Endothelial cell (in vitro differentiated cells): ENCODE measurements at regions not wholly inside any gene's neighbourhood (a gene's known extent, or its start where the extent isn't known, plus 50 kb on each side); places are given as distances from the start of the nearest gene placed in this dataset.

Experiments
- DNase-seq: peaks from one replicate; pipeline ENCODE4 v3.0.0; 2021; ENCODE audit warnings: low spot score
- H3K27ac Mint-ChIP-seq: one replicate; pipeline ENCODE4 v1.8.0; 2021; ENCODE audit warnings: mixed read lengths, inconsistent platforms; ENCODE audit not compliant: unreplicated experiment
- H3K27me3 Mint-ChIP-seq: one replicate; pipeline ENCODE4 v1.8.0; 2021; ENCODE audit warnings: mild to moderate bottlenecking, moderate library complexity, mixed read lengths, inconsistent platforms; ENCODE audit not compliant: unreplicated experiment
- H3K36me3 Mint-ChIP-seq: one replicate; pipeline ENCODE4 v1.8.0; 2021; ENCODE audit warnings: mild to moderate bottlenecking, low read depth, mixed read lengths, inconsistent platforms; ENCODE audit not compliant: unreplicated experiment
- H3K4me1 Mint-ChIP-seq: one replicate; pipeline ENCODE4 v1.8.0; 2021; ENCODE audit warnings: mild to moderate bottlenecking, mixed read lengths, inconsistent platforms; ENCODE audit not compliant: unreplicated experiment
- H3K4me3 Mint-ChIP-seq: one replicate; pipeline ENCODE4 v1.8.0; 2021; ENCODE audit warnings: mild to moderate bottlenecking, mixed read lengths, inconsistent platforms; ENCODE audit not compliant: unreplicated experiment
- H3K9me3 Mint-ChIP-seq: one replicate; pipeline ENCODE4 v1.8.0; 2021; ENCODE audit warnings: mixed read lengths, inconsistent platforms; ENCODE audit not compliant: unreplicated experiment
- TF ChIP-seq, protein P1 (sequence below): fragments of 200-600 bp; sonication (generic); IDR thresholded peaks from one replicate; pipeline ENCODE4 v1.5.0; 2021; ENCODE audit warnings: antibody characterized with exemption; ENCODE audit not compliant: unreplicated experiment

DNA sequence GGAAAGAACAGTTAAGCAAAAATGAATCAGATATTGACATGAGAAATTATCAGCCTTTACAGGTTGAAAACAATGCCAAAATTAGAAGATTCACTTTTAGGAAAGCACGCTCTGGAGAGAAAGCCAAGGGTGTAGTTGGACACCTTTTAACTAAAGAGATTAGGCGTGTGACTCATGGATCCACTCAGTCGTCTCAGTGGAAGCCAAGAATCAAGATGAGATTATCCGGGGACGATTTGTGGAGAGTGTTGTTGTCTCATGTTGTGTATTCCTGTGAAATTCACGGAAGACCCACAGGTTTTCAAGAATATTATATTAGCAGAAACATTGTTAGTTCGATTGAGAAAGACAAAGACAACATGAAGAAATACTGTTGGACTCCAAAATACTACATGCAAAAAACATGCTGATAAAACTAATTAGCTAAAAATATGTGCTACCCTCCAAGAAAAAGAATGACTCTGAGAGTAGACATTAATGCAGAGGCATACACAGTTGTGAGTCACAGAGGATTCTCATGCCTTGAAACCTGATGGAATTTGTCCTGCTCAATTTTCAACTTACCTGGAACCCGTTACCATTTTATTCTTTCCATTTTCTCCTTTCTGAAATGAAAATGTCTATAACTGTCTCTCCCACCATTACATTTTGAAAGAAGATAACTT lies 192.1 kb upstream of the RND3 start:
- peaks cover 11% of the 10 kb centered on the region for H3K4me1 Mint-ChIP-seq
- H3K27me3 Mint-ChIP-seq, result no peaks in the 10 kb centered on the region
- no peak overlapping the region for H3K27ac Mint-ChIP-seq
- no peaks in the 10 kb centered on the region for H3K9me3 Mint-ChIP-seq
- no peak overlapping the region for H3K4me3 Mint-ChIP-seq
- TF ChIP-seq, protein P1, sequence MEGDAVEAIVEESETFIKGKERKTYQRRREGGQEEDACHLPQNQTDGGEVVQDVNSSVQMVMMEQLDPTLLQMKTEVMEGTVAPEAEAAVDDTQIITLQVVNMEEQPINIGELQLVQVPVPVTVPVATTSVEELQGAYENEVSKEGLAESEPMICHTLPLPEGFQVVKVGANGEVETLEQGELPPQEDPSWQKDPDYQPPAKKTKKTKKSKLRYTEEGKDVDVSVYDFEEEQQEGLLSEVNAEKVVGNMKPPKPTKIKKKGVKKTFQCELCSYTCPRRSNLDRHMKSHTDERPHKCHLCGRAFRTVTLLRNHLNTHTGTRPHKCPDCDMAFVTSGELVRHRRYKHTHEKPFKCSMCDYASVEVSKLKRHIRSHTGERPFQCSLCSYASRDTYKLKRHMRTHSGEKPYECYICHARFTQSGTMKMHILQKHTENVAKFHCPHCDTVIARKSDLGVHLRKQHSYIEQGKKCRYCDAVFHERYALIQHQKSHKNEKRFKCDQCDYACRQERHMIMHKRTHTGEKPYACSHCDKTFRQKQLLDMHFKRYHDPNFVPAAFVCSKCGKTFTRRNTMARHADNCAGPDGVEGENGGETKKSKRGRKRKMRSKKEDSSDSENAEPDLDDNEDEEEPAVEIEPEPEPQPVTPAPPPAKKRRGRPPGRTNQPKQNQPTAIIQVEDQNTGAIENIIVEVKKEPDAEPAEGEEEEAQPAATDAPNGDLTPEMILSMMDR, result no peak
- no peak for DNase-seq
- H3K36me3 Mint-ChIP-seq, result no peaks in the 10 kb centered on the region

DNA sequence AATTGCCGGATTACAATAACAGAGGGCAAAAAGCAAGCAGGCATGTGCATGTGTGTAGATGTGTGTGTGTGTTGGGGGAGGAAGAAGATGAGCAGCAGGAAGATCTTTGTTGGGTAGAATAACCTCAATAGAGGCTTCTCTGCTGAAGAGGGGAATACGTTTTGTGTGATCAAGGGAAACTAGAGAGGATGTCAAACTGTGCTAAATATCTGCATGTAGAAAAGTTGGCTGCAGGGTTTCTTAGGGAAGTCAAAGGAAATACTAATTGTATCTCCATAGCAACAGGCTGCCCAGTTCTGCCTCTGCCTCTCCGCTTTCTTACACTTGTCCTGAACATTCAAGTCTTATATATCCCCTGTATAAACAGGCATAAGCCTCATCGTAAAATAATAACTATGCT lies 190.1 kb upstream of the RND3 start:
- Mint-ChIP-seq H3K4me1 (peaks cover 11% of the 10 kb centered on the region), H3K27ac (no peak overlapping the region), H3K36me3 (no peaks in the 10 kb centered on the region), H3K27me3 (no peaks in the 10 kb centered on the region), H3K9me3 (no peaks in the 10 kb centered on the region), H3K4me3 (no peak overlapping the region)
- DNase-seq, result no peak
- TF ChIP-seq, protein P1, result no peak

DNA sequence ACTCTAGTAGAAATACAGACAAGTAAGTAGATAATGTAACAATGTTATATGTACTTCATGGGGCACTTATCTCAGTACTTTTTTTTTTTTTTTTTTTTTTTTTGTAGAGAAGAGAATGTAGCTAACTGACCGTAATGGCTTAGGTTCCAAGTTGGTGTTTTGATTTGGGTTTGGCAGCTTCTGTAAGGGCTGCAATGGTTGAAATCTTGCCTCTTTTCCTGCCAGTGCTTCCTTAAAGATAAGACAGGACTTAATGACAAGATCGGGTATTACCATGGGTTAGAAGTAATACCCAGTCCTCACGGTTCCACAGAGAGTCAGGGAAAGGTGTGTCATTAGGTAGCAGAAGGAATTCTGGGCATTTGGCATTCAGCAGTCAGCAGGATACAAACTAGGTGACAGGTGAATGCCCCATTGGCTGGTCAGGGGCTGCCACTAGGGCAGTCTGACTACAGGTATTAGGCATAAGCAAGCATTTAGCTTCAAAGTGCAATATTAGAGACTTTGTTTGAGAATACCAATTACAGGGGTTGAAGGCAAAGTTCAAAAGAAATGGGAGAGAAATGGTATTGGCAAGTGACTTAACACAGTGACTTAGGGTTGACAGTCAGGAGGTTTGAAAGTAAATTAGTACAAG lies 189.4 kb upstream of the RND3 start:
- Mint-ChIP-seq H3K9me3 (no peaks in the 10 kb centered on the region), H3K27ac (no peak overlapping the region), H3K4me1 (peaks cover 11% of the 10 kb centered on the region), H3K27me3 (no peaks in the 10 kb centered on the region), H3K4me3 (no peak overlapping the region), H3K36me3 (no peaks in the 10 kb centered on the region)
- TF ChIP-seq, protein P1, result no peak
- DNase-seq, result no peak

DNA sequence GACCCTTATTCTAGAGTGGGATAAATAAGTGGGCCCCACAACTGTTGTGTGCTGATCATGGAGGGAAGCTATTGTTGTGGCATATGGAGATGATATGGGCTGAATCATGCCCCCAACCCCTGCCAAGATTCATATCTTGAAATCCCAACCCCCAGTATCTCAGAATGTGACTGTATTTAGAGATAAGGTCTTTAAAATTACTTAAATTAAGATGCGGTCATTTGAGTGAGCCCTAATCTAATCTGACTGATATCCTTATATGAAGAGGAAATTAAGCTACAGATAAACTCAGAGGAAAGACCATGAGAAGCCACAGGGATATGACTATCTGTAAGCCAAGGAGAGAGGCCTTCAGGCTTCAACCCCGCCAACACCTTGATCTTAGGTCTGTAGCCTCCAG lies 188.3 kb upstream of the RND3 start:
- no peaks in the 10 kb centered on the region for H3K36me3 Mint-ChIP-seq
- no peak for DNase-seq

DNA sequence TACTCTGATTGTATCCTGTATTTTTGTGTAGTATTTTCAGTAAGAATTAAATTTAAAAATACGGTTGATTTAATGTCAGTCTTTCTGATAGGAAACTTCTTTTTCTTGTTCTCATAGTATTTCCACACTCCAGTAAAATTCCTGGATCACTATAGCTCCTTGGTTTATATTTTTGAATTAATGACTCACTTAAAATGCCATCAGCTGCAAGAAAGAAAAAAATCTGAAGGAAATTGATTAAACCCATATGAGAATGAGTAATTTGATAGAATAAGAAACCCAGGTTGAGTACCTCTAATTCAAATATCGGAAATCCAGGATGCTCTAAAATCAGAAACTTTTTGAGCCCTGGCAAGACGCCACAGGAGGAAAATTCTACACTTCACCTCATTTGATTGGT lies 186.8 kb upstream of the RND3 start:
- Mint-ChIP-seq H3K4me1 (peaks cover 11% of the 10 kb centered on the region), H3K36me3 (no peaks in the 10 kb centered on the region), H3K4me3 (no peak overlapping the region), H3K27ac (no peak overlapping the region), H3K27me3 (no peaks in the 10 kb centered on the region), H3K9me3 (no peaks in the 10 kb centered on the region)
- DNase-seq, result no peak
- TF ChIP-seq, protein P1, result no peak

More for the DNA sequence above, 188.3 kb upstream of the RND3 start:
- Mint-ChIP-seq H3K27me3 (no peaks in the 10 kb centered on the region), H3K9me3 (no peaks in the 10 kb centered on the region), H3K27ac (no peak overlapping the region), H3K4me1 (peaks cover 11% of the 10 kb centered on the region), H3K4me3 (no peak overlapping the region)
- TF ChIP-seq, protein P1, result no peak
